ENCODE measurements at regions not wholly inside any gene's neighbourhood (a gene's known extent, or its start where the extent isn't known, plus 50 kb on each side); places are given as distances from the start of the nearest gene placed in this dataset.

DNA sequence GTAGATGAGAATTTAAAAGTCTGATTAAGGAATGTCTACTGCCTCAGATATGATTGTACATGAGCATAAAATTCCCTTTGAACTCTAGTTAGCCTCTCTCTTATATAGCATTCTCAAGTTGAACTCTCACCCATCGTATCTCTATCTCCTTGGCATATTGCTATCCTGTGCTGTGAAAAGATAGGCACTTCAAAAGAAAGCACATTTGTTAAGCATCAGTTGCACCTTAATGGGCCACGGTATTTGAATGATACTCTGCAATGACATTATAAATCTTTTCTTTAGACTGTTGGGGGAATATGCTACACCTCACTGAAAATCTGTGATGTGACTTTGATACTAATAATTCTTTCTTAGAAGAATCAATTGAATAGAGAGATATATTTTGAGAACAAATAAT lies 570.7 kb downstream of the JRKL start:
- Histone ChIP-seq H4K91ac (ENCODE audit: insufficient read depth, low read depth, low read length) (no peak overlapping the region), H3K4me1 (ENCODE audit: control insufficient read depth, insufficient read depth, low read length) (no peaks in the 10 kb centered on the region), H3K18ac (ENCODE audit: low read depth, low read length) (no peak overlapping the region), H3K36me3 (ENCODE audit: control insufficient read depth, insufficient read depth, low read length) (no peaks in the 10 kb centered on the region), H3K9ac (ENCODE audit: low read depth, low read length) (no peak overlapping the region), H3K79me1 (ENCODE audit: low read depth in 1 of 2, low read length in 2 of 2) (no peaks in the 10 kb centered on the region), H2BK120ac (ENCODE audit: low read depth, low read length) (no peak overlapping the region), H2BK5ac (ENCODE audit: low read depth, low read length, poor library complexity, severe bottlenecking) (no peak overlapping the region), H3K4me2 (ENCODE audit: low read depth, low read length) (no peak overlapping the region), H2AFZ (replicated peaks; ENCODE audit: low read length, poor library complexity) (no peak overlapping the region), H4K5ac (ENCODE audit: low read depth, low read length) (no peak overlapping the region), H3K56ac (ENCODE audit: extremely low read depth, insufficient read depth, low read length) (no peak overlapping the region), H2BK20ac (ENCODE audit: low read depth, low read length) (no peak overlapping the region), H2BK15ac (ENCODE audit: low read depth, low read length) (no peak overlapping the region), H3K27me3 (ENCODE audit: control insufficient read depth, insufficient read depth, low read length) (no peaks in the 10 kb centered on the region), H3K4ac (ENCODE audit: low read depth, low read length) (no peak overlapping the region), H3K14ac (replicated peaks; ENCODE audit: low read depth, low read length) (no peak overlapping the region), H3K23ac (ENCODE audit: low read depth, low read length) (no peak overlapping the region), H2AK9ac (replicated peaks; ENCODE audit: low read depth, low read length, poor library complexity) (no peak overlapping the region), H4K8ac (ENCODE audit: low read depth in 2 of 2, low read length in 2 of 2) (no peak overlapping the region), H3K27ac (ENCODE audit: insufficient read depth, low read length) (no peak overlapping the region), H3K4me3 (ENCODE audit: insufficient read depth, low read depth, low read length) (no peak overlapping the region), H4K20me1 (ENCODE audit: insufficient read depth, low read length) (no peaks in the 10 kb centered on the region), H3K9me1 (ENCODE audit: insufficient read depth, low read length) (no peaks in the 10 kb centered on the region), H3K9me3 (ENCODE audit: control insufficient read depth, insufficient read depth, low read length) (peaks cover 10% of the 10 kb centered on the region), H2AK5ac (ENCODE audit: low read depth, low read length) (no peak overlapping the region)
- intact Hi-C loops (cut with micrococcal nuclease) = no loop called here
- POLR2A ChIA-PET (ENCODE audit: unreplicated experiment) = no interaction called here
- ATAC-seq (ENCODE audit: low read depth) = no peak
- no CpG with 5 or more reads among the region's 2 CpGs for WGBS, 2 experiments (ENCODE audit: extremely low coverage in 2 of 2, insufficient read length in 1 of 2)
- TF ChIP-seq BHLHE40 (IDR thresholded peaks at IDR 0.05; ENCODE audit: low read depth, low read length) (no peak), MAZ (IDR thresholded peaks at IDR 0.05; ENCODE audit: borderline replicate concordance, low read depth, low read length) (no peak), MXI1 (IDR thresholded peaks at IDR 0.05; ENCODE audit: borderline replicate concordance, low read depth, low read length) (no peak), CEBPB (IDR thresholded peaks at IDR 0.05; ENCODE audit: low read depth, low read length) (no peak), FOS (IDR thresholded peaks at IDR 0.05; ENCODE audit: low read depth, low read length) (no peak), RFX5 (IDR thresholded peaks at IDR 0.05; ENCODE audit: low read depth, low read length) (no peak), SMC3 (IDR thresholded peaks at IDR 0.05; ENCODE audit: low read depth, low read length) (no peak), MAFK (IDR thresholded peaks at IDR 0.05; ENCODE audit: low read depth, low read length) (no peak), NFE2L2 (IDR thresholded peaks at IDR 0.05; ENCODE audit: low read depth, low read length) (no peak), RCOR1 (IDR thresholded peaks at IDR 0.05; ENCODE audit: insufficient replicate concordance, low read length) (no peak), POLR2A (IDR thresholded peaks at IDR 0.05; ENCODE audit: low read depth, low read length) (no peak), RAD21 (IDR thresholded peaks at IDR 0.05; ENCODE audit: low read length) (no peak), CHD1 (IDR thresholded peaks at IDR 0.05; ENCODE audit: low read depth, low read length) (no peak)
- TF ChIP-seq, protein P1, sequence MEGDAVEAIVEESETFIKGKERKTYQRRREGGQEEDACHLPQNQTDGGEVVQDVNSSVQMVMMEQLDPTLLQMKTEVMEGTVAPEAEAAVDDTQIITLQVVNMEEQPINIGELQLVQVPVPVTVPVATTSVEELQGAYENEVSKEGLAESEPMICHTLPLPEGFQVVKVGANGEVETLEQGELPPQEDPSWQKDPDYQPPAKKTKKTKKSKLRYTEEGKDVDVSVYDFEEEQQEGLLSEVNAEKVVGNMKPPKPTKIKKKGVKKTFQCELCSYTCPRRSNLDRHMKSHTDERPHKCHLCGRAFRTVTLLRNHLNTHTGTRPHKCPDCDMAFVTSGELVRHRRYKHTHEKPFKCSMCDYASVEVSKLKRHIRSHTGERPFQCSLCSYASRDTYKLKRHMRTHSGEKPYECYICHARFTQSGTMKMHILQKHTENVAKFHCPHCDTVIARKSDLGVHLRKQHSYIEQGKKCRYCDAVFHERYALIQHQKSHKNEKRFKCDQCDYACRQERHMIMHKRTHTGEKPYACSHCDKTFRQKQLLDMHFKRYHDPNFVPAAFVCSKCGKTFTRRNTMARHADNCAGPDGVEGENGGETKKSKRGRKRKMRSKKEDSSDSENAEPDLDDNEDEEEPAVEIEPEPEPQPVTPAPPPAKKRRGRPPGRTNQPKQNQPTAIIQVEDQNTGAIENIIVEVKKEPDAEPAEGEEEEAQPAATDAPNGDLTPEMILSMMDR (conservative IDR thresholded peaks at IDR 0.05; ENCODE audit: low read depth, low read length) = no peak
- TF ChIP-seq, protein P2, sequence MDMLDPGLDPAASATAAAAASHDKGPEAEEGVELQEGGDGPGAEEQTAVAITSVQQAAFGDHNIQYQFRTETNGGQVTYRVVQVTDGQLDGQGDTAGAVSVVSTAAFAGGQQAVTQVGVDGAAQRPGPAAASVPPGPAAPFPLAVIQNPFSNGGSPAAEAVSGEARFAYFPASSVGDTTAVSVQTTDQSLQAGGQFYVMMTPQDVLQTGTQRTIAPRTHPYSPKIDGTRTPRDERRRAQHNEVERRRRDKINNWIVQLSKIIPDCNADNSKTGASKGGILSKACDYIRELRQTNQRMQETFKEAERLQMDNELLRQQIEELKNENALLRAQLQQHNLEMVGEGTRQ (IDR thresholded peaks at IDR 0.05; ENCODE audit: low read depth, low read length) = no peak
- TF ChIP-seq, protein P3, sequence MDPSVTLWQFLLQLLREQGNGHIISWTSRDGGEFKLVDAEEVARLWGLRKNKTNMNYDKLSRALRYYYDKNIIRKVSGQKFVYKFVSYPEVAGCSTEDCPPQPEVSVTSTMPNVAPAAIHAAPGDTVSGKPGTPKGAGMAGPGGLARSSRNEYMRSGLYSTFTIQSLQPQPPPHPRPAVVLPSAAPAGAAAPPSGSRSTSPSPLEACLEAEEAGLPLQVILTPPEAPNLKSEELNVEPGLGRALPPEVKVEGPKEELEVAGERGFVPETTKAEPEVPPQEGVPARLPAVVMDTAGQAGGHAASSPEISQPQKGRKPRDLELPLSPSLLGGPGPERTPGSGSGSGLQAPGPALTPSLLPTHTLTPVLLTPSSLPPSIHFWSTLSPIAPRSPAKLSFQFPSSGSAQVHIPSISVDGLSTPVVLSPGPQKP (IDR thresholded peaks at IDR 0.05; ENCODE audit: borderline replicate concordance, low read depth, low read length) = no peak
- dilution Hi-C loops (cut with HindIII; ENCODE audit: low sequenced_read_pairs, unreplicated experiment) = no loop called here
- BruUV-seq (replicated peaks) = no TSS peak
- in situ Hi-C loops (cut with MboI; ENCODE audit: low sequenced_read_pairs) = no loop called here
- CTCF ChIA-PET = no interaction called here
- no peak for DNase-seq

Measured in IMR-90 (cell line).